ENCODE measurements at regions not wholly inside any gene's neighbourhood (a gene's known extent, or its start where the extent isn't known, plus 50 kb on each side); places are given as distances from the start of the nearest gene placed in this dataset.

DNA sequence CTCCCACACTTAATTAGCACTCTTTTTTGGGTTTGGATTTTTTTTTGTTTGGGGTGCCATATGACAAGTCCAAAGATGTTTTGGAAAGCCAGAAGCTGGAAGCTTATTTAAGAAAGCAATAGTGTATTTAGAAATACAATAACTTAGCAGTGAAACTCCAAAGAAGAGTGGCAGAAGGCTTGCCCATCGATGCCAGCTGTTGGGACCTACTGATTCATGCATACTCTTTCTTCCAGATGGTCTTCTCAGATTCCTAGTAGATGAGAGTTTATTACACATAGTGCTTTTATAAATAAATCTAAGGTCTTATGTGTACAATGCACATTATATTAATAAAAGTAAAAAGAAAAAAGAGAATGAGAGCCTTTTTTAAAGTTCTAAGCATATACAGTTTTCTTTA lies 374.6 kb downstream of the OSTF1 start:
- Histone ChIP-seq H3K4ac (ENCODE audit: low read depth, low read length) (no peak overlapping the region), H3K4me3 (ENCODE audit: low read depth, low read length) (no peak overlapping the region), H2BK5ac (ENCODE audit: low read depth, low read length, poor library complexity) (no peak overlapping the region), H2BK120ac (ENCODE audit: insufficient read depth, low read length, poor library complexity) (no peak overlapping the region), H3K79me2 (ENCODE audit: control insufficient read depth, insufficient read depth, low read length, poor library complexity) (no peaks in the 10 kb centered on the region), H3K23ac (ENCODE audit: low read length) (no peak overlapping the region), H4K12ac (ENCODE audit: low read depth, low read length) (no peak overlapping the region), H2AK5ac (ENCODE audit: low read length) (no peak overlapping the region), H3K9ac (ENCODE audit: low read length) (no peak overlapping the region), H3K36me3 (ENCODE audit: control insufficient read depth in 1 of 2, insufficient read depth in 2 of 2, low read length in 2 of 2) (no peaks in the 10 kb centered on the region), H4K8ac (ENCODE audit: low read depth, low read length) (no peak overlapping the region), H3K27ac (ENCODE audit: low read depth, low read length) (no peak overlapping the region), H2AFZ (ENCODE audit: insufficient read depth, low read length, poor library complexity) (no peak overlapping the region), H3K79me1 (ENCODE audit: low read length) (no peaks in the 10 kb centered on the region), H3K9me3 (ENCODE audit: insufficient read depth, low read depth, low read length) (no peaks in the 10 kb centered on the region), H3K4me2 (ENCODE audit: low read length) (no peak overlapping the region), H4K91ac (ENCODE audit: low read depth, low read length) (no peak overlapping the region), H2BK12ac (ENCODE audit: low read length) (no peak overlapping the region), H3K27me3 (ENCODE audit: insufficient read depth, low read length) (no peaks in the 10 kb centered on the region), H3K18ac (ENCODE audit: low read length) (no peak overlapping the region), H3K14ac (ENCODE audit: low read length) (no peak overlapping the region), H3K4me1 (ENCODE audit: control insufficient read depth in 1 of 2, insufficient read depth in 2 of 2, low read length in 2 of 2) (no peaks in the 10 kb centered on the region)
- no CpG with 5 or more reads among the region's 1 CpG for WGBS (ENCODE audit: extremely low coverage, insufficient coverage, insufficient read length)
- no peak for DNase-seq

DNA sequence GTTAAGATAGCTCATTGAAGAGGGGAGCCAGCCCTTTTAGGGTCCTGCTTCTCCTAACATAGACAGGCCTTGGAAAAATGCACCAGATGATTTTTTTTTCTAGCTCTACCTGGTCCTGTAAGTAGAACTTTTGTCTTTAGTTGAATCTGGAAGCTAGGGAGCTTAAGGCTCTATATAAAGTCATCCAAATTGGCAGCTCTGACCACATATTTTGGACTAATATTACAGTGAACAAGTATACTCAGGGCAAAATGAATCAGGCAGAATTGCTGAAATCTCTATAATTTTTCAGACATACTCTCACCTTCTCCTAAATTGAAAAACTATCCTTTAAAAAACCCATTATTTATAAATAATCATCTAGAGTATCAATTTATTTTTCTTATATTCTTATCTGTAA lies 375.6 kb downstream of the OSTF1 start:
- Histone ChIP-seq H2BK12ac (ENCODE audit: low read length) (no peak overlapping the region), H3K9me3 (ENCODE audit: insufficient read depth, low read depth, low read length) (no peaks in the 10 kb centered on the region), H3K14ac (ENCODE audit: low read length) (no peak overlapping the region), H3K27me3 (ENCODE audit: insufficient read depth, low read length) (no peaks in the 10 kb centered on the region), H4K12ac (ENCODE audit: low read depth, low read length) (no peak overlapping the region), H3K4ac (ENCODE audit: low read depth, low read length) (no peak overlapping the region), H3K9ac (ENCODE audit: low read length) (no peak overlapping the region), H3K4me1 (ENCODE audit: control insufficient read depth in 1 of 2, insufficient read depth in 2 of 2, low read length in 2 of 2) (no peaks in the 10 kb centered on the region), H3K4me3 (ENCODE audit: low read depth, low read length) (no peak overlapping the region), H3K79me2 (ENCODE audit: control insufficient read depth, insufficient read depth, low read length, poor library complexity) (no peaks in the 10 kb centered on the region), H2BK5ac (ENCODE audit: low read depth, low read length, poor library complexity) (no peak overlapping the region), H3K18ac (ENCODE audit: low read length) (no peak overlapping the region), H2AK5ac (ENCODE audit: low read length) (no peak overlapping the region), H3K36me3 (ENCODE audit: control insufficient read depth in 1 of 2, insufficient read depth in 2 of 2, low read length in 2 of 2) (no peaks in the 10 kb centered on the region), H4K91ac (ENCODE audit: low read depth, low read length) (no peak overlapping the region), H2BK120ac (ENCODE audit: insufficient read depth, low read length, poor library complexity) (no peak overlapping the region), H4K8ac (ENCODE audit: low read depth, low read length) (no peak overlapping the region), H2AFZ (ENCODE audit: insufficient read depth, low read length, poor library complexity) (no peak overlapping the region), H3K79me1 (ENCODE audit: low read length) (no peaks in the 10 kb centered on the region), H3K23ac (ENCODE audit: low read length) (no peak overlapping the region), H3K4me2 (ENCODE audit: low read length) (no peak overlapping the region), H3K27ac (ENCODE audit: low read depth, low read length) (no peak overlapping the region)
- no peak for DNase-seq

DNA sequence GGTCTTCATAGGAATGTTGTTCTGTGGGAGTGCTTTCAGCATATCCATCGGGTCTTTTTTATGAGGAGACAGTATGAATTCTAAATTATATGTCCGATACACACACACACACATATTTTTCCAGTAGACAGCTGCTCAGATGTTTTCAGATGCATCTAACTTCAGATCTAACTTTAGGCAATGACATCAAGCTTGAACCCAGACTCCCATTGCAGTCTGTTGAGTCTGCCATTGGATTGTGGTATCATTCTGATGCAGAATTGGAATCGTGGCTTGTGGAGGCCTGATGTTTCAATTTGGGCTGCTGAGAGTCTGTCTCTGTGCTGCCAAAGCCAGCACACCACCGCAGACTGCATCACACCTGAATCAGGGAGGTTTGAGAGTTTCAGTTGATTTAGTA lies 376.4 kb downstream of the OSTF1 start:
- Histone ChIP-seq H2AK5ac (ENCODE audit: low read length) (no peak overlapping the region), H2BK120ac (ENCODE audit: insufficient read depth, low read length, poor library complexity) (no peak overlapping the region), H3K4me1 (ENCODE audit: control insufficient read depth in 1 of 2, insufficient read depth in 2 of 2, low read length in 2 of 2) (no peaks in the 10 kb centered on the region), H3K9ac (ENCODE audit: low read length) (no peak overlapping the region), H3K4me3 (ENCODE audit: low read depth, low read length) (no peak overlapping the region), H3K79me1 (ENCODE audit: low read length) (no peaks in the 10 kb centered on the region), H3K9me3 (ENCODE audit: insufficient read depth, low read depth, low read length) (no peaks in the 10 kb centered on the region), H3K4me2 (ENCODE audit: low read length) (no peak overlapping the region), H2BK5ac (ENCODE audit: low read depth, low read length, poor library complexity) (no peak overlapping the region), H4K12ac (ENCODE audit: low read depth, low read length) (no peak overlapping the region), H3K23ac (ENCODE audit: low read length) (no peak overlapping the region), H2BK12ac (ENCODE audit: low read length) (no peak overlapping the region), H3K14ac (ENCODE audit: low read length) (no peak overlapping the region), H3K27ac (ENCODE audit: low read depth, low read length) (no peak overlapping the region), H3K79me2 (ENCODE audit: control insufficient read depth, insufficient read depth, low read length, poor library complexity) (no peaks in the 10 kb centered on the region), H3K18ac (ENCODE audit: low read length) (no peak overlapping the region), H3K36me3 (ENCODE audit: control insufficient read depth in 1 of 2, insufficient read depth in 2 of 2, low read length in 2 of 2) (no peaks in the 10 kb centered on the region), H4K8ac (ENCODE audit: low read depth, low read length) (no peak overlapping the region), H4K91ac (ENCODE audit: low read depth, low read length) (no peak overlapping the region), H3K4ac (ENCODE audit: low read depth, low read length) (no peak overlapping the region), H3K27me3 (ENCODE audit: insufficient read depth, low read length) (no peaks in the 10 kb centered on the region), H2AFZ (ENCODE audit: insufficient read depth, low read length, poor library complexity) (no peak overlapping the region)
- no CpG with 5 or more reads among the region's 4 CpGs for WGBS (ENCODE audit: extremely low coverage, insufficient coverage, insufficient read length)
- DNase-seq = no peak

DNA sequence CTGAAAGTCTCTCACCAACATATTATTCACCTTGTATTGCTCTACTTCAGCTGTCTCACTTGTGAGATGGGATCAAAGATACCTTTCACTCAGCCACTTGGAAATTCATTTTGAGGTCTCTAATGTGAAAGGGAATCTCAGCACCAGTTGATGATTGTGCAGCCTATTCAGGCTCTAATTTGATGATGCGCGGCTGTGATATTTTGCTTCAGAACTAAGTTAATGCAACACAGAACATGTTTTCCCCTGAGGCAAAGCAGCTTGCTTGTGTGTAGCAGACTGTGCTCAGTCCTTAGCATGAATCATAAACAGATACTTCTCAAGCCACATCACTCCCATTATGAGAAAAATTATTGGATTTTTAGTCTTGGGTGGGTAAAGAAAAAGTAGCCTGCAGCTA lies 378.8 kb downstream of the OSTF1 start:
- H2BK5ac ChIP-seq (ENCODE audit: low read depth, low read length, poor library complexity) = no peak overlapping the region
- H2BK120ac ChIP-seq (ENCODE audit: insufficient read depth, low read length, poor library complexity) = no peak overlapping the region
- no peak overlapping the region for H3K4me3 ChIP-seq (ENCODE audit: low read depth, low read length)
- peak in 1 of 2 donors; percentile 35 for DNase-seq
- H3K9me3 ChIP-seq (ENCODE audit: insufficient read depth, low read depth, low read length) = no peaks in the 10 kb centered on the region
- no peak overlapping the region for H2AFZ ChIP-seq (ENCODE audit: insufficient read depth, low read length, poor library complexity)
- H2AK5ac ChIP-seq (ENCODE audit: low read length) = no peak overlapping the region
- no peak overlapping the region for H4K91ac ChIP-seq (ENCODE audit: low read depth, low read length)
- H3K4ac ChIP-seq (ENCODE audit: low read depth, low read length) = no peak overlapping the region
- no peak overlapping the region for H3K18ac ChIP-seq (ENCODE audit: low read length)
- H3K27ac ChIP-seq (ENCODE audit: low read depth, low read length) = no peak overlapping the region
- no peaks in the 10 kb centered on the region for H3K36me3 ChIP-seq (ENCODE audit: control insufficient read depth in 1 of 2, insufficient read depth in 2 of 2, low read length in 2 of 2)
- no peaks in the 10 kb centered on the region for H3K79me1 ChIP-seq (ENCODE audit: low read length)
- H3K27me3 ChIP-seq (ENCODE audit: insufficient read depth, low read length) = no peaks in the 10 kb centered on the region
- no peak overlapping the region for H3K14ac ChIP-seq (ENCODE audit: low read length)
- H3K4me2 ChIP-seq (ENCODE audit: low read length) = no peak overlapping the region
- H4K12ac ChIP-seq (ENCODE audit: low read depth, low read length) = no peak overlapping the region
- H2BK12ac ChIP-seq (ENCODE audit: low read length) = no peak overlapping the region
- no peak overlapping the region for H4K8ac ChIP-seq (ENCODE audit: low read depth, low read length)
- no peaks in the 10 kb centered on the region for H3K4me1 ChIP-seq (ENCODE audit: control insufficient read depth in 1 of 2, insufficient read depth in 2 of 2, low read length in 2 of 2)
- H3K79me2 ChIP-seq (ENCODE audit: control insufficient read depth, insufficient read depth, low read length, poor library complexity) = no peaks in the 10 kb centered on the region
- H3K23ac ChIP-seq (ENCODE audit: low read length) = no peak overlapping the region
- H3K9ac ChIP-seq (ENCODE audit: low read length) = no peak overlapping the region
- no CpG with 5 or more reads among the region's 2 CpGs for WGBS (ENCODE audit: extremely low coverage, insufficient coverage, insufficient read length)

All from trophoblast cell (in vitro differentiated cells and primary cell).